Activated T-cell treated with anti-CD3 and anti-CD28 coated beads, Interleukin-2, amount 50 U/mL, for 4 hours (primary cell): ENCODE measurements at regions not wholly inside any gene's neighbourhood (a gene's known extent, or its start where the extent isn't known, plus 50 kb on each side); places are given as distances from the start of the nearest gene placed in this dataset.

ENCODE experiments used
- ATAC-seq, 2 donors: fragments of 200-7000 bp; cut with Tn5 transposase; one replicate each; pipeline ENCODE4 v1.10.0; 2021
- DNase-seq: peaks from one replicate; pipeline ENCODE4 v3.0.0-alpha.2; 2020
- H3K27me3 Mint-ChIP-seq: one replicate; pipeline ENCODE4 v1.8.0; 2021; ENCODE audit warnings: low read depth, mixed read lengths
- H3K36me3 Mint-ChIP-seq: one replicate; pipeline ENCODE4 v1.8.0; 2022; ENCODE audit warnings: mixed read lengths; ENCODE audit not compliant: insufficient read depth
- H3K4me1 Mint-ChIP-seq: one replicate; pipeline ENCODE4 v1.8.0; 2021; ENCODE audit warnings: low read depth, mixed read lengths
- H3K4me3 Mint-ChIP-seq: one replicate; pipeline ENCODE4 v1.8.0; 2021; ENCODE audit warnings: mild to moderate bottlenecking, moderate library complexity, mixed read lengths
- H3K9me3 Mint-ChIP-seq: one replicate; pipeline ENCODE4 v1.8.0; 2021; ENCODE audit warnings: mixed read lengths

DNA sequence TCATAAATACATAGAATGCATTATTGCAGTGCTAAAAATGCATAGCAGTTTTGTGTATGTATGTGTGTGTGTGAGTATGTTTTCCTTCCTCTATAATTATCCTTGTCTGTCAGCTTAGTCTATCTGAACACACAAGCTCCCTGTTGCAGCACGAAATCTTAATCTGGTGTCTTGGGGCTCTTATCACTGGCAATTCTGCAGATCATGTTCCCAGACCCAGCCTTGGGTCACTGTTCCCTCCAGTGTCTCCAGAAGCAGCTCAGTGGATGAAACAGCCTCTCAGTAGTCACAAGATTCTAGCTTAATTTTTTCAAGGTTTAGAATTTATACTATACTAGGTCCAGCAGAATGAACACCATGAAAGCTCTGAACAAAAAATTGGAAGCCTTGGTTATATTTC, 777.9 kb downstream of the MRPL39 start:
- no peaks in the 10 kb centered on the region for H3K36me3 Mint-ChIP-seq
- no peaks in the 10 kb centered on the region for H3K4me1 Mint-ChIP-seq

DNA sequence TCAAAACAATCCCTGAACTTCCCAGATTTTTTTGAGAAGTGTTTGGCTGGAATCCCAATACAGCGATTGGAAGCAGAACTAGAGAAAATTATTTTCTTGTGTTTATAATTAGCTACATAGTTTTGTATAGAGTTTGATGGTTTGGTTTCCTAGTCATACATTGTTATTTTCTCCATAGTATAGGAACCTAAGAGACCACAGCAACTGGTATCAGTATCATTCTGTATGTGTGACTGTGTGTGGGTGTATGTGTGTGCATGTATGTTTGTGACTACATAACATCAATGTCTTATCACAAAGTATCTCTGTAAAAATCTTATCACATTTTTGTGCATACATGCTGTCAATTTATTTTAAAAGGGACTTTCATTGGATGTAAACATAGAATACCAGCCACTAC, 780.5 kb downstream of the MRPL39 start:
- Mint-ChIP-seq H3K36me3 (no peaks in the 10 kb centered on the region), H3K4me3 (no peak overlapping the region), H3K4me1 (no peaks in the 10 kb centered on the region), H3K27me3 (no peaks in the 10 kb centered on the region), H3K9me3 (no peaks in the 10 kb centered on the region)
- ATAC-seq, result no peak
- DNase-seq, result no peak

More for the DNA sequence above, 777.9 kb downstream of the MRPL39 start:
- ATAC-seq, result no peak
- Mint-ChIP-seq H3K9me3 (no peaks in the 10 kb centered on the region), H3K27me3 (no peaks in the 10 kb centered on the region), H3K4me3 (no peak overlapping the region)
- no peak for DNase-seq

DNA sequence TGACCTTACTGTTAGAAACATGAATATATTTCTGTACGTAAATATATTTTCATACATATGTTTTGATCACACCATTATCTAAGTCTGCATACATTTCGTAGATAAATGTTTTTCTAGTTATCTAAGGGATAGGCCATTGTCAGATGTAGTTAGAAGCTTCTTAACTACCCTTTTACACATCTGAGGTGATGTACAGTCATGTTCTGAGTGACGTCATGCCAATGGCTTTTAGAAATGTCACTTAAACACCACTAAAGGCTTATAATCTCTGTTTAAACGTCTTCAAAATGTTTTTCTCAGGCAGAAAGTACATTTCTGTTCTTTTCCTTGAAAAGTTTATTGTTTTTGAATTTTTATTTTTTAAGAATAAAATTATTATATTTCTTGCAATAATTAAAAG, 781.9 kb downstream of the MRPL39 start:
- Mint-ChIP-seq H3K9me3 (no peaks in the 10 kb centered on the region), H3K27me3 (no peaks in the 10 kb centered on the region), H3K36me3 (no peaks in the 10 kb centered on the region), H3K4me3 (no peak overlapping the region), H3K4me1 (no peaks in the 10 kb centered on the region)
- DNase-seq, result no peak
- no peak for ATAC-seq

DNA sequence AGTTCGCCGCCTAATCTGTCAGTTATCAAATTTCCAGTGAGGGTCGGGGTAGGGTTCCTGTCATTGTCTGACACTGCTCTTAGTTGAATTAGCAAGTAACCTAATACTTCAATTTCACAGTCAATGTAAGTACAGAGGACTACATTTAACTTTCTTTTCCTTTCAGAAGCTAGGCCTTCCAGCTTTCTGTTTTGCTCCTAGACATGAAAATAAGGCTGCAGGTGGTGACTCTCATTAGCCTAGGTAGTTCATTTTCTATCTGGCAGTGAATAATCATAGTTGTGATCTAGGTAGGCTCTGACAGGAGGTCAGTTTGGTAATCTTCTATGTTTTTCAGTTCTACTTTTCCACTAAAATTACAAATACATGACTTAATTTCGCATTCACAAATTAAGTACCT, 783.1 kb downstream of the MRPL39 start:
- ATAC-seq (no peak), DNase-seq (no peak)
- H3K9me3 Mint-ChIP-seq, result no peaks in the 10 kb centered on the region
- no peaks in the 10 kb centered on the region for H3K4me1 Mint-ChIP-seq
- no peaks in the 10 kb centered on the region for H3K27me3 Mint-ChIP-seq
- no peaks in the 10 kb centered on the region for H3K36me3 Mint-ChIP-seq
- no peak overlapping the region for H3K4me3 Mint-ChIP-seq

DNA sequence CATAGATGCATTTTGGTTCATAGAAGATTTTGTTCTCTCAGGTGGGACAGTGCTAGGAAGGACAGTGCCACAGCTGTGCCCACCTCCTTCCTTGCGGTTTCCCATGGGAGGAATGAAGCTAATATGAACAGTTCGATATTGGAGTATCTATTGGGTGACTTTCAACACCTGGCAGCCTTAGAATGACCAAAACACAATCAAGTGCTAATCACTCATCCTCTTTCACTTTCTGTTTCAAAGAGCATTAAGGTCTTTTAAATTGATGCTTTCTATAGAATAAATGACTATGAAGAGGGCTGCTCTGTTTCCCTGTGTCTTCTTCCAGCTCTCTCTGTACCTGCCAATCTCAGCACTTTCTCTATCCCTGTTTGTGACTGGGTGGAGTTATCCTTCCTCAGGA, 784.0 kb downstream of the MRPL39 start:
- no peaks in the 10 kb centered on the region for H3K27me3 Mint-ChIP-seq
- no peak overlapping the region for H3K4me3 Mint-ChIP-seq
- no peaks in the 10 kb centered on the region for H3K4me1 Mint-ChIP-seq
- H3K36me3 Mint-ChIP-seq, result no peaks in the 10 kb centered on the region
- DNase-seq (no peak), ATAC-seq (no peak)
- H3K9me3 Mint-ChIP-seq, result no peaks in the 10 kb centered on the region

DNA sequence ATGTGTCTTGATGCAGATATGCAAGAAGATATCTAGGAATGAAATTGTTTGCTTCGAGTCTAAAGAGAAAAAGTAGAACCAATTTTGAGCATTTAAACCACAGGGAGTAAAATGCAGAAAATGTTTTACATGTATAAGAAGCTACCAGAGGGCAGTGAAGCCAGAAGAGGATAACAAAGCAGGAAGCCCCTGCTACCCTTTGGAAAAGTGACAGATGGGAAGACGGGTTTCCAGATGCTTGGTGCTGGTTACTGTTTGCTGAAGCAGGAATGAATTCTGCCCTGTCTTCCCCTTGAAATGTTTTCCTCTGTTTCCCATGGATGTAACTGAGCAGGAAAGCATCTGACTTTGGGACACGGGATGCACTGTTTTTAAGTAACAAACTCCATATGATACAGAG, 822.2 kb downstream of the MRPL39 start:
- no peaks in the 10 kb centered on the region for H3K4me1 Mint-ChIP-seq
- no peak overlapping the region for H3K4me3 Mint-ChIP-seq
- no peaks in the 10 kb centered on the region for H3K36me3 Mint-ChIP-seq
- H3K9me3 Mint-ChIP-seq, result no peaks in the 10 kb centered on the region
- no peaks in the 10 kb centered on the region for H3K27me3 Mint-ChIP-seq
- DNase-seq, result no peak
- ATAC-seq, result no peak

DNA sequence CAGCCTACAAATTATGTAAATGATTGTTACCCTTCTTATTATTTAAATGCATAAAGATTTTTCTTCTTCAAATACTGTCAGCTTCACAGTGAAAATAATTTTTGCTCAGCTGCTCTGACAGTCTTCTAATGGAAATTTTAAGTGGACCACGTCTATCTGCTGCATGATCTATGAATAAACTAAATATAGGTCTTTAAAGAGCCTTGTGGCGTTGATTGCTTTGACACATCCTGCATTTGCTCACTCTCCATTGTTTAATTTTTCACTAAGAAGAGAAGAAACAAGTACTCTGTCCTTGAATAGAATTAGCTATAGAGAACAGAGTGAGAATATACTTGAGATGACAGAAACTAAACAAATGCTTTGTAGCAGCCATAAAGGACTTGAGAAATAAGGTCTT, 826.1 kb downstream of the MRPL39 start:
- Mint-ChIP-seq H3K36me3 (no peaks in the 10 kb centered on the region), H3K4me3 (no peak overlapping the region), H3K9me3 (no peaks in the 10 kb centered on the region), H3K4me1 (no peaks in the 10 kb centered on the region), H3K27me3 (no peaks in the 10 kb centered on the region)
- DNase-seq (no peak), ATAC-seq (no peak)

DNA sequence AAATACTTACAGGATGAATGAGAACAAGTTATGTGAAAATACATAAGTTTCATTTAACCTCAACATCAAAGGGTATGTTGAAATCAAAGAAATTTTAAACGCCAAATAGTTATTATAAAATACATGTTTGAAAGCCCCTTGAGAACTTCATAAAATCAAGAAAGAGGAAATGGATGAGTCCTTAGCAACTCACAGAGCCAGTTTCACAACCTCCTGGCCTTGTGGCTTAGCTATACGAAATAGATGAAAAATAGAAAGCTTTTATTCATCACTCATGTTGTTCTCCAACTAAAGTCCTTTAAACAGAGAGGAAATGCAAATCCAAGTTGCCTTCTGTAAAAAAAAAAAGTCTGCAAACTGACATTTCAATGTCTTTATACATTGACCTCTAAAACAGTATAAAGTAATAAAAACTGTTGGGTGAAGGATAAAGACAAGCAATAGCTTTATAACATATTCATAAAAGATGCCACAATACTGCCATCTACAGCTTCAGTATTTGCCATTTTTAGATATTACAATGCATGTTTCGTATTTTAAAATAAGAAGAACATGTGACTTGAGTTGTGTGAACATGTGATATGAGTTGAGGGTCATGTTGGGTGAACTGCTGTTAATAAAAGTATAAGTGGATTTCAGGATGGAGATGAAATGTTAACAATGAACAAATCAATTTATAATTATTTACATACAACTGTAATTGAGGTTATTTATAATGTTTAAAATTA, 847.8 kb downstream of the MRPL39 start:
- DNase-seq (no peak), ATAC-seq (no peak)
- Mint-ChIP-seq H3K27me3 (no peaks in the 10 kb centered on the region), H3K4me1 (no peaks in the 10 kb centered on the region), H3K36me3 (no peaks in the 10 kb centered on the region), H3K9me3 (no peaks in the 10 kb centered on the region), H3K4me3 (no peak overlapping the region)

DNA sequence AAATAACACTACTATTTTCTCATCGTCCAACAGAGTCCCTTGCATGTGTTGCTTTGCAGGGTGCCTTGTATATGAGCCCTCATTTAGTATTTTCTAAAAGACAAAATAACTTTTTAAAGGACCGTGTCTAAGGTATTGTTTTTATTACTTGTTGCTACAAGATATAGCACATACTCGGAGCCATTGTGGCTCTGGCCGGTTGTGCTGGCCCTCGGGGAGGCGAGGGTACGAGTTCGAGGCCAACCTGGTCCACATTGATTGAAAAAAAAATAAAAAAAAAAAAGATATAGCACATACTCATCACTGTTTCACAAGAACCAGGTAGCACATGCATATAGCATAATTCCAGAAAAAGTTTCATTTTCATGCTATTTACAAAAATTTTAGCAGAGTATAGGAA, 869.2 kb downstream of the MRPL39 start:
- no peak for ATAC-seq
- Mint-ChIP-seq H3K36me3 (no peaks in the 10 kb centered on the region), H3K4me1 (no peaks in the 10 kb centered on the region), H3K27me3 (no peaks in the 10 kb centered on the region), H3K4me3 (no peak overlapping the region), H3K9me3 (no peaks in the 10 kb centered on the region)
- no peak for DNase-seq

DNA sequence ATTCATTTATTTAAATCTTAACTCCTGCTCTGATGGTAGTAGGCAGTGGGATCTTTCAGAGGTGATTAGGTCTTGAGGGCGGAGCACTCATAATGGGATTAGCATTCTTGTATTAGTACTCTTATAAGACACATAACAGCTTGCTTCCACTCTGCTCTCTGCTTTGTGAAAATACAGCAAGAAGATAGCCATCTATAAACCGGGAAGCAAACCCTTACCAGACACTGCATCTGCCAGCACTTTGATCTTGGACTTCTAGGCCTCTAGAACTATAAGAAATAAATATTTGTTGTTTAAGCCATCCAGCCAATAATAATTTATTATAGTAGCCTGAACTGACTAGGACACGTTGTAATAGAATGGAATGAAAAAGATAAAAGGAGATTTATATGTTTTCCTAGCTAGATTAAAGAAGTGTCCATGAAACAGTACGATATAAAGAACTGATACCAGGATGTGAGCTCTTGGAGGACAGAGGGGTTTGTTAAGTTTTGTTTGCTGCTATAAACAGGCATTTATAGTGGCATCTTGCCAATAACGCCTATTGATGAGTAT, 869.9 kb downstream of the MRPL39 start:
- Mint-ChIP-seq H3K4me1 (no peaks in the 10 kb centered on the region), H3K9me3 (no peaks in the 10 kb centered on the region), H3K27me3 (no peaks in the 10 kb centered on the region), H3K4me3 (no peak overlapping the region), H3K36me3 (no peaks in the 10 kb centered on the region)
- no peak for DNase-seq
- ATAC-seq, result no peak

DNA sequence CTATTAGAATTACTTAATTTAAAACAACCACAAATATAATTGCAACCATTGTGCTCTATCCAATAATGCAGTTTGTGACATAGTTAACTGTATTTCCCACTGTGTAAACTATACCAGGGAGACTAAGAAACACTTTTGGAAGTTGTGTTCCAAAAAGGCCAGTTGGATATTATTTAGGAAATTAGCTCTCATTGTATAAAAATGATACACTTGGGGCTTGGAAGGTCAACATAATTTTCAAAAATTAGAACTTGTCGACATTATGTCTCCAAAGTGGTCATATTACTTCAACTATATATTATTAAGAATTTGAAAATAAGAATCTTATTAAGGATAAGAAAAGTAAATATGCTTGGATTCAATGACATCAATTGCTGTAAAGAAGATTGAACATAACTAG, 876.6 kb downstream of the MRPL39 start:
- no peaks in the 10 kb centered on the region for H3K27me3 Mint-ChIP-seq
- no peak overlapping the region for H3K4me3 Mint-ChIP-seq
- ATAC-seq, result no peak

DNA sequence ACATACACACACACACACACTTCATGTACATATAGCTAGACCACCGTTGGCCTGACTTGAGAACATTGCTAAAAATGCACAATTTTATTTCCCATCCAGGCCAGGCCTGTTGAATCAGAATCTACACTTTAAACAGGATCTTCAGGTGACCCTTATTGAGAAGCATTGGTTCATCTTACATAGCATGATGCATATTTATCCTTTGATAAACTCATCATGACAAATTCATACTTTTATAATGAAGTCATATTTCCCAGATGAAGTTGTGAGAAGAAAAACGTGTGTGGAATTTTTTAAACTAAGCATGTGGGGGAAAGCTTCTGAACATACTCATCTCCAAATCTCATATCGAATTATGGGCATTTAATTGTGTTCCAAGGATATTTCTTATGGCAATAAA, 877.7 kb downstream of the MRPL39 start:
- Mint-ChIP-seq H3K27me3 (no peaks in the 10 kb centered on the region), H3K36me3 (no peaks in the 10 kb centered on the region), H3K4me1 (no peaks in the 10 kb centered on the region), H3K4me3 (no peak overlapping the region), H3K9me3 (no peaks in the 10 kb centered on the region)
- ATAC-seq (no peak), DNase-seq (no peak)

More for the DNA sequence above, 876.6 kb downstream of the MRPL39 start:
- Mint-ChIP-seq H3K36me3 (no peaks in the 10 kb centered on the region), H3K4me1 (no peaks in the 10 kb centered on the region), H3K9me3 (no peaks in the 10 kb centered on the region)
- no peak for DNase-seq

DNA sequence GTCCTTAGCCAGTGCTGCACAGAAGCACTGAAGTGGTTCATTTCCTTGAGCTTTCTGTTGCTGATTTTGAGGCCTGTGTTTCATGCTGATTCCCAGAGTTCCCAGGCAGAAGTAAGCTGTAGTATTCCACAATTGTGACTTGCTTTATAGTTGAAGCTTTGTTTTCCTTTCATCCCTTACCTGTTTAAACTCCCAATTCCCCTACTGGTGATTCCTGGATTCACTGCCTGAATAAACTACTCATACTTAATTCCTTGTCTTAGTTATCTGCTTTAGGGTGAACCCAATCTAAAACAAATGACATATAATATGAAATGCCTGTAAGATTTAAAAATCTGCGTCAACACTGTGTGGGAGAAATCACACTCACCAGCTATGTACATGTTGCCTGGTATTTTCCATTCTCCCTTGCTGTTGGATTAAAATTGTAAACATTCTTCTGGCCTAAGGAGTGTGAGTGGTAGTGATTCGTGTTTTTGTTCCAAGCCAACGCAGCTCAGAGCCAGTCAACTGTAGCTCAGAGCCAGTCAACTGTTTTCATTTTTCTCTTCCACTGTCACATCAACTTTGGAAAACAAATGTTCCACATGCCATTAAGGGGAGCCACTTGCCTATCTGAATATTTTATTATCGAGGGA, 879.4 kb downstream of the MRPL39 start:
- ATAC-seq (no peak), DNase-seq (no peak)
- no peaks in the 10 kb centered on the region for H3K27me3 Mint-ChIP-seq
- H3K4me3 Mint-ChIP-seq, result no peak overlapping the region
- H3K36me3 Mint-ChIP-seq, result no peaks in the 10 kb centered on the region
- H3K9me3 Mint-ChIP-seq, result no peaks in the 10 kb centered on the region
- no peaks in the 10 kb centered on the region for H3K4me1 Mint-ChIP-seq

DNA sequence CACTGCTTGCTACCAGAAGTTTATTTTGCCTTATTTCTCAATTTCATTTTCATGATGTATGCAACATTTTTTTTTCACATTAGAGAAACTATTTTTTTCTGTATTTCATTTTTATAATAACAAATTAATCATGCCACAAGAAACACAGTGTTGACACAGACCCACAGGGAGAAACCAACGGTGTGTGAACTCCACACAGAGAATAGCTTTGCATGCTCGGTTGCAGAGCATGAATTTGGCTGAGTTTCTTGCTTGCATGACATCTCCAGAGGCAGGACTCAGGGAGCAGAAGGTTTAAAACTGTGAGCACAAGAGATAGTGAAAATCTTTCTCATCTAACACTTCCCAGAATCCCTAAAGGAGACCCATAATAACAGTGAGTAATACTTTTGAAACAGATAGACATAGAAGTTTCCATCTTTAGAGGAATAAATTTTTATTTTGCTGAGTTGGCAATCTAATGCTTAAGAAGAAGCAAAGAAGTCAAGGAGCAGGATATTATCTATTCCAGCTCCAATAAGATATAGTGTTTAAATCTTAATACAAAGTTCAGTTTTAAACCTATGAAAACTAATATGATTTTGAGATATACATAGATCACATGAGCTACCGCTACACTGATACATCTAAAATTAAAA, 890.9 kb downstream of the MRPL39 start:
- DNase-seq (no peak), ATAC-seq (no peak)
- no peaks in the 10 kb centered on the region for H3K27me3 Mint-ChIP-seq
- H3K4me3 Mint-ChIP-seq, result no peak overlapping the region
- no peaks in the 10 kb centered on the region for H3K9me3 Mint-ChIP-seq
- H3K36me3 Mint-ChIP-seq, result no peaks in the 10 kb centered on the region
- H3K4me1 Mint-ChIP-seq, result no peaks in the 10 kb centered on the region

DNA sequence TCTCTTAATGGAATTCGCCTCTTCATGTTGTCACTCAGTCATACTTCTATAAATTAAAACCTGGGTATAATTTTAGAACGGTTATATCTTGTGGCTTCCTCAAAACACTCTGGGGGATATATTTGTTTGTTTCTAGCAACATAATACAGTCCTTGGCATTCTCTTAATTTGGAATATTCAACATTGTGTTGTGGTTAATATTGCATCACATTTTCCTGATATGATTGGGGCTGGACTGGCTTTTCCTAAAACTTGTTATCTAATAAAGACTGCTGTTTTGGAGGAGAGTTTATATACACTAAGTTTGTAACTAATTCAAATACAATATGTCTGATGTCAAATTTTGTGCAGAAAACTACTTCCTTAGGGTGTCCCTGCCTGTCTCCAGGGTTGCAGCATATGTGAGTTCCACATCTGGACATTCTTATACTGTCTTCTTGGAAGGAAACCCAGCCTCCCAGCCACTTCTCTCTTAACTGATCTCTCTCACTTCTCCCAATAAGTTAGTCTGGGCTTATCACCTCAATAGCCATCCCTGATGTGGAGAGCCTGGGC, 892.6 kb downstream of the MRPL39 start:
- Mint-ChIP-seq H3K36me3 (no peaks in the 10 kb centered on the region), H3K27me3 (no peaks in the 10 kb centered on the region), H3K9me3 (no peaks in the 10 kb centered on the region), H3K4me1 (no peaks in the 10 kb centered on the region), H3K4me3 (no peak overlapping the region)
- DNase-seq, result no peak
- no peak for ATAC-seq
